Ishikawa (cell line): ENCODE measurements at regions not wholly inside any gene's neighbourhood (a gene's known extent, or its start where the extent isn't known, plus 50 kb on each side); places are given as distances from the start of the nearest gene placed in this dataset.

ENCODE experiments used
- CEBPB ChIP-seq: IDR thresholded peaks from 2 replicates; pipeline ENCODE4 v1.6.1; 2012
- CREB1 ChIP-seq: IDR thresholded peaks from 2 replicates; pipeline ENCODE4 v1.6.1; 2012; ENCODE audit warnings: low read depth
- EGR1 ChIP-seq: IDR thresholded peaks from 2 replicates; pipeline ENCODE4 v1.6.1; 2012
- EP300 ChIP-seq: IDR thresholded peaks from 2 replicates; pipeline ENCODE4 v1.6.1; 2012; ENCODE audit warnings: borderline replicate concordance
- FOXM1 ChIP-seq: IDR thresholded peaks from 2 replicates; pipeline ENCODE4 v1.6.1; 2012; ENCODE audit warnings: low read depth, borderline replicate concordance
- MAX ChIP-seq: IDR thresholded peaks from 2 replicates; pipeline ENCODE4 v1.6.1; 2012
- NFIC ChIP-seq: IDR thresholded peaks from 2 replicates; pipeline ENCODE4 v1.6.1; 2012
- RAD21 ChIP-seq: IDR thresholded peaks from 2 replicates; pipeline ENCODE4 v1.6.1; 2012; ENCODE audit warnings: low read depth
- REST ChIP-seq: IDR thresholded peaks from 2 replicates; pipeline ENCODE4 v1.6.1; 2012; ENCODE audit warnings: low read depth, mild to moderate bottlenecking
- TAF1 ChIP-seq: IDR thresholded peaks from 2 replicates; pipeline ENCODE4 v1.6.1; 2012; ENCODE audit warnings: low read depth, mild to moderate bottlenecking
- TCF12 ChIP-seq: IDR thresholded peaks from 2 replicates; pipeline ENCODE4 v1.6.1; 2012; ENCODE audit warnings: low read depth
- TEAD4 ChIP-seq: IDR thresholded peaks from 2 replicates; pipeline ENCODE4 v1.6.1; 2012
- USF1 ChIP-seq: IDR thresholded peaks from 2 replicates; pipeline ENCODE4 v1.6.1; 2012
- YY1 ChIP-seq: IDR thresholded peaks from 2 replicates; pipeline ENCODE4 v1.6.1; 2012; ENCODE audit warnings: low read depth
- ZBTB7A ChIP-seq: IDR thresholded peaks from 2 replicates; pipeline ENCODE4 v1.6.1; 2012; ENCODE audit warnings: low read depth

- TF ChIP-seq MAX, result no peak
- TF ChIP-seq YY1, result no peak
- TF ChIP-seq REST, result no peak
- no peak for TF ChIP-seq RAD21
- TF ChIP-seq EP300, result no peak
- no peak for TF ChIP-seq FOXM1
- TF ChIP-seq NFIC, result no peak
- no peak for TF ChIP-seq EGR1
- no peak for TF ChIP-seq TCF12
- TF ChIP-seq CEBPB, result no peak
- no peak for TF ChIP-seq CREB1
- no peak for TF ChIP-seq TEAD4
- no peak for TF ChIP-seq ZBTB7A
- no peak for TF ChIP-seq TAF1
- TF ChIP-seq USF1, result no peak
Measured at GRCh38 chr10:64283621-64284020, 762.4 kb downstream of the REEP3 start.

GRCh38 chr10:64286533-64286932 lies 765.3 kb downstream of the REEP3 start:
- TF ChIP-seq NFIC, result no peak

GRCh38 chr10:64288404-64288803 lies 767.2 kb downstream of the REEP3 start:
- no peak for TF ChIP-seq REST
- no peak for TF ChIP-seq EGR1
- no peak for TF ChIP-seq FOXM1
- TF ChIP-seq USF1, result no peak
- no peak for TF ChIP-seq NFIC
- no peak for TF ChIP-seq EP300
- TF ChIP-seq YY1, result no peak
- no peak for TF ChIP-seq ZBTB7A
- TF ChIP-seq RAD21, result no peak
- no peak for TF ChIP-seq CEBPB
- no peak for TF ChIP-seq MAX
- no peak for TF ChIP-seq CREB1
- no peak for TF ChIP-seq TEAD4
- TF ChIP-seq TCF12, result no peak

GRCh38 chr10:64303566-64303965 lies 782.4 kb downstream of the REEP3 start:
- no peak for TF ChIP-seq TCF12
- no peak for TF ChIP-seq TEAD4
- no peak for TF ChIP-seq NFIC
- no peak for TF ChIP-seq USF1
- no peak for TF ChIP-seq ZBTB7A
- TF ChIP-seq FOXM1, result no peak
- no peak for TF ChIP-seq YY1
- no peak for TF ChIP-seq EGR1
- no peak for TF ChIP-seq CEBPB
- TF ChIP-seq EP300, result no peak
- no peak for TF ChIP-seq RAD21

GRCh38 chr10:64306729-64307327 lies 785.6 kb downstream of the REEP3 start:
- TF ChIP-seq NFIC (no peak), TCF12 (no peak), YY1 (no peak), RAD21 (no peak), EGR1 (no peak)

GRCh38 chr10:64312876-64313275 lies 791.7 kb downstream of the REEP3 start:
- TF ChIP-seq FOXM1, result no peak
- no peak for TF ChIP-seq MAX
- no peak for TF ChIP-seq TCF12
- no peak for TF ChIP-seq CREB1
- TF ChIP-seq YY1, result no peak
- no peak for TF ChIP-seq RAD21
- no peak for TF ChIP-seq CEBPB
- no peak for TF ChIP-seq REST
- no peak for TF ChIP-seq TAF1
- TF ChIP-seq USF1, result no peak
- no peak for TF ChIP-seq ZBTB7A
- TF ChIP-seq TEAD4, result no peak
- no peak for TF ChIP-seq NFIC
- TF ChIP-seq EGR1, result no peak
- TF ChIP-seq EP300, result no peak
